ENCODE measurements at regions not wholly inside any gene's neighbourhood (a gene's known extent, or its start where the extent isn't known, plus 50 kb on each side); places are given as distances from the start of the nearest gene placed in this dataset.

DNA sequence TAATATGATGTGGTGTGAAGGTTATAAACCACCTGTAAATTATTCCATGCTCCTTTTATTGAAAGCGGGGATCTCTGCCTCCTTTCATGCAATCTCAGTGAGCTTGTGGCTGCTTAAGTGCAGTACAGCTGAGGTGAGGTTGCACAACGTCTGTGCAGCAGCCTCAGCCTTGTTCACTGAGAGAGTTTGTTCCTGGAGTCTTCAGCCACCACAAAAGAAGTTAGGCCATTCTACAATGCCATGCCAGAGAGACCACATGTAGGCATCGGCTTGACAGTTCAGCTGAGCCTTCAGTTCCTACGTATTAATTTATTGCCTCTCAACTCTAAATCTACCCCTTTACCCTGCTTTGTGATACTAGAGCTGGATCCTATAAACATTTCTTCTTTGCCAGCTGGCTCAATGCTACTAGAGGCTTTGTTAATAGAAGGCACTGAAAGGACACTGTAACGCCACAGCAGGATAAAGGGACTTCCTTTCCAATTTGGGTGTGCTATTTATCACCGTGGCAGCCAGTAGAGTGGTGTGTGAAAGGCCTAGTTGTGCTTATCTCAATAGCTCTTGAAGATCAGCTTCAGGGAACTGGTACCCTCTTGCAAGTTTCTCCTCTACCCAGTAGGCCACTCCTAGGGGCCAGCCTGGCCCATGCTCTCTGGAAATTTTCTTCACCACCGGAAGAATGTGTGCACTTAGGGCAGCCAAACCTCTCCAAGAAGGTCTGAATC lies 337.7 kb downstream of the IPO8 start:
- TF ChIP-seq RARB (CRISPR knock-in tag; IDR thresholded peaks at IDR 0.05) (no peak), ZFP36 (IDR thresholded peaks at IDR 0.05; ENCODE audit: borderline replicate concordance, partially characterized antibody) (no peak), MYC (IDR thresholded peaks at IDR 0.05; ENCODE audit: borderline replicate concordance, low read length) (no peak), CEBPB (IDR thresholded peaks at IDR 0.05) (no peak), TP53 (CRISPR knock-in tag; IDR thresholded peaks at IDR 0.05) (no peak), ZC3H11A (IDR thresholded peaks at IDR 0.05) (no peak), NFE2L2 (conservative IDR thresholded peaks at IDR 0.05; ENCODE audit: low read length) (no peak), CHD2 (IDR thresholded peaks at IDR 0.05; ENCODE audit: low read length, partially characterized antibody) (no peak), RFX5 (IDR thresholded peaks at IDR 0.05) (no peak), NPAS2 (CRISPR knock-in tag; IDR thresholded peaks at IDR 0.05; ENCODE audit: borderline replicate concordance) (no peak), MAFK (IDR thresholded peaks at IDR 0.05; ENCODE audit: partially characterized antibody) (no peak), PHF8 (IDR thresholded peaks at IDR 0.05; ENCODE audit: borderline replicate concordance, low read depth) (no peak), JUN (IDR thresholded peaks at IDR 0.05) (no peak)
- TF ChIP-seq, protein P1, sequence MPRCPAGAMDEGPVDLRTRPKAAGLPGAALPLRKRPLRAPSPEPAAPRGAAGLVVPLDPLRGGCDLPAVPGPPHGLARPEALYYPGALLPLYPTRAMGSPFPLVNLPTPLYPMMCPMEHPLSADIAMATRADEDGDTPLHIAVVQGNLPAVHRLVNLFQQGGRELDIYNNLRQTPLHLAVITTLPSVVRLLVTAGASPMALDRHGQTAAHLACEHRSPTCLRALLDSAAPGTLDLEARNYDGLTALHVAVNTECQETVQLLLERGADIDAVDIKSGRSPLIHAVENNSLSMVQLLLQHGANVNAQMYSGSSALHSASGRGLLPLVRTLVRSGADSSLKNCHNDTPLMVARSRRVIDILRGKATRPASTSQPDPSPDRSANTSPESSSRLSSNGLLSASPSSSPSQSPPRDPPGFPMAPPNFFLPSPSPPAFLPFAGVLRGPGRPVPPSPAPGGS (IDR thresholded peaks at IDR 0.05) = no peak
- TF ChIP-seq, protein P2, sequence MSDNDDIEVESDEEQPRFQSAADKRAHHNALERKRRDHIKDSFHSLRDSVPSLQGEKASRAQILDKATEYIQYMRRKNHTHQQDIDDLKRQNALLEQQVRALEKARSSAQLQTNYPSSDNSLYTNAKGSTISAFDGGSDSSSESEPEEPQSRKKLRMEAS (IDR thresholded peaks at IDR 0.05) = no peak
- Histone ChIP-seq H3K4me1 (no peaks in the 10 kb centered on the region), H3K27ac (no peak overlapping the region), H3K4me3 (no peak overlapping the region), H3K9me3 (no peaks in the 10 kb centered on the region), H3K4me2 (no peak overlapping the region)
- ChIA-PET POLR2A (no interaction called here), CTCF (no interaction called here)
- ATAC-seq = no peak
- DNase-seq (ENCODE audit: low read depth in 1 of 2, low spot score in 1 of 2) = no peak
- 9% methylated on average over 7 of the region's 7 CpGs for WGBS (ENCODE audit: missing lambda C conversion rate)
- no peak for FAIRE-seq

DNA sequence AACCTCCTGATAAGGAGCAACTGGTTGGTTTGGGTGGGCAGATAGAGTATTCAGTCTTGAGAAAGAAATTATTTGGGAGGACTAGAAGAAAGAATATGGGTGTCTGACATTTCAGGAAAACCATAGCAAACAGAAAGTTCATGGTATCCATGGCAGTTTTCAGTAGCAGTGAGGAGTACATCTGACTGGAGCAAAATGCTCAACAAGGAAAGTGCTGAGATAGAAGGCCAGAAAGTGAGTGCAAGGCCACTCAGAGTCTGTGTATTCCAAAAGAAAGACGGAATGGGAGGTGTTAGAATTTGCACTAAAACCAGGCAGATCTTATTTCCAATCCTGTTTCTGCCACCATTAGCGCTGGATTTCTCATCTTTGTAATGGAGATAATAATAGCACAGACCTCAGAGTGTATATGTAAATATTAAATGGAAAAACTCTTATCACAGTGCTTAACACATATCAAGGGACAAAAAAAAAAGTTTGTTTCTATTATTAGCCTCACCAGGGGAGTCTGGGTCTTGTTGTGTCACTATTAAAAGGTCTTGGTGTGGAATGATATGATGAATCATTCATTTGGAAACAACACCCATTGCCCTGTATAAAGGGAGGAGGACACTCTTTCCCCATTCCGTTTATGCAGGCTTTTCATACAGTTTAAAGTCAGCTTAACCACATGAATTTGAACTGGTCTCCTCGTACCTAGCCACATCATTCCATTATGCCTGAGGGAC lies 349.8 kb downstream of the IPO8 start:
- 2% methylated on average over 4 of the region's 4 CpGs for WGBS (ENCODE audit: missing lambda C conversion rate)
- ChIA-PET POLR2A (no interaction called here), CTCF (no interaction called here)
- no peaks in the 10 kb centered on the region; the same call in 2 of the 3 replicates for H3K9me3 ChIP-seq
- H3K4me1 ChIP-seq = no peaks in the 10 kb centered on the region
- no peak overlapping the region for H3K27ac ChIP-seq
- no peak overlapping the region for H3K4me2 ChIP-seq
- ATAC-seq = no peak
- DNase-seq (ENCODE audit: low read depth in 1 of 2, low spot score in 1 of 2) = no peak
- TF ChIP-seq JUN (IDR thresholded peaks at IDR 0.05) (no peak), MAZ (IDR thresholded peaks at IDR 0.05; ENCODE audit: borderline replicate concordance, low read depth, low read length) (no peak)
- FAIRE-seq = no peak
- no peak overlapping the region for H3K4me3 ChIP-seq

DNA sequence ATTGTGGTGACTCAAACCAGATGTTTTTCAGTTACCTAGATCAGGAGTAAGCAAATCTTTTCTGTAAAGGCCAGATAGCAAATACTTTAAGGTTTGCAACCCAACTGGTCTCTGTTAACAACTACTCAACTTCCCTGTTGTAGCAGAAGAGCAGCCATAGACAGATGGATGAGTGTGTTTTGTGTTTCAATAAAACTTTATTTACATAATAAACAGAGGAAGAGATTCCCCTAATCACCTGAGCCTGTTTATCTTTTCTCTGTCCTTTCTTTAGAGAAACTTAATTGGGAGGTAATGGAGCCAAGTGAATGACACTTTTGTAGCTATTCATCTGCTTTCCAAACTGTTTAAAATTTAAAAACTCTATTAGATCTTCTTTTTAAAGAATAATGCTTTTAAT lies 365.1 kb downstream of the IPO8 start:
- Histone ChIP-seq H3K4me1 (no peaks in the 10 kb centered on the region), H3K4me2 (no peak overlapping the region), H3K9me3 (no peaks in the 10 kb centered on the region), H3K4me3 (no peak overlapping the region), H3K27ac (no peak overlapping the region)
- no peak for DNase-seq (ENCODE audit: low read depth in 1 of 2, low spot score in 1 of 2)
- ATAC-seq = no peak
- TF ChIP-seq RAD21 (conservative IDR thresholded peaks at IDR 0.05 in 1 of 2, IDR thresholded peaks at IDR 0.05 in 1 of 2) (no peak), NFE2L2 (conservative IDR thresholded peaks at IDR 0.05; ENCODE audit: low read length) (no peak), JUNB (IDR thresholded peaks at IDR 0.05) (no peak), TFCP2L1 (CRISPR knock-in tag; IDR thresholded peaks at IDR 0.05) (no peak)
- POLR2A ChIA-PET = no interaction called here
- CTCF ChIA-PET = no interaction called here
- FAIRE-seq = no peak

DNA sequence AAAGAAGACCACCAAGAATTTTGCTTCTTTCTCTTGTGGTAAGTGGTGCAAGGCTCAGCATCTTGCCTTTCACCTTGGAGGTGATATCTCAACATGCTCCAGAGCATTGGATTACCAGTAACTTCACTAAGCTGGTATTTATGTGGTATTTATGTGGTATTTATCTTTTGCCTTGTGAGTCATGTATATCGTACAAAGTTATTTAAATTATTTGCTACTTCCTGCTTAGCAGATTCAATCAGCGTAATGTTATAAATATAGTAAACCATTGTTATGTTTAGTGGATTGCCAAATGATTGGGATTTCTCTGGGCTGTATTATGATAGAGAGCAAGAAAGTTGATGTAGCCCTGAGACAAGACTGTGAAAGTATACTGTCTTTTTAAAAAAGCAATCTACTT lies 366.4 kb downstream of the IPO8 start:
- no peak for FAIRE-seq
- H3K4me1 ChIP-seq = no peaks in the 10 kb centered on the region
- WGBS (ENCODE audit: missing lambda C conversion rate) = 0% methylated on average over 2 of the region's 2 CpGs
- ATAC-seq = no peak
- ChIA-PET POLR2A (no interaction called here), CTCF (no interaction called here)
- DNase-seq (ENCODE audit: low read depth in 1 of 2, low spot score in 1 of 2) = no peak
- H3K27ac ChIP-seq = no peak overlapping the region
- H3K4me2 ChIP-seq = no peak overlapping the region
- H3K9me3 ChIP-seq = no peaks in the 10 kb centered on the region
- H3K4me3 ChIP-seq = no peak overlapping the region
- TF ChIP-seq FOSL2 (IDR thresholded peaks at IDR 0.05) = no peak
- no peak for TF ChIP-seq FOSL2 (CRISPR knock-in tag; IDR thresholded peaks at IDR 0.05)
- TF ChIP-seq PHF8 (IDR thresholded peaks at IDR 0.05; ENCODE audit: borderline replicate concordance, low read depth) = no peak
- TF ChIP-seq HEYL (CRISPR knock-in tag; IDR thresholded peaks at IDR 0.05) = no peak
- TF ChIP-seq ESRRA (IDR thresholded peaks at IDR 0.05; ENCODE audit: borderline replicate concordance, low read length) = no peak
- TF ChIP-seq NFE2L2 (conservative IDR thresholded peaks at IDR 0.05; ENCODE audit: low read length) = no peak
- no peak for TF ChIP-seq CBX2 (IDR thresholded peaks at IDR 0.05; ENCODE audit: borderline replicate concordance, low read depth)
- TF ChIP-seq HDAC2 (IDR thresholded peaks at IDR 0.05) = no peak
- TF ChIP-seq, protein P3, sequence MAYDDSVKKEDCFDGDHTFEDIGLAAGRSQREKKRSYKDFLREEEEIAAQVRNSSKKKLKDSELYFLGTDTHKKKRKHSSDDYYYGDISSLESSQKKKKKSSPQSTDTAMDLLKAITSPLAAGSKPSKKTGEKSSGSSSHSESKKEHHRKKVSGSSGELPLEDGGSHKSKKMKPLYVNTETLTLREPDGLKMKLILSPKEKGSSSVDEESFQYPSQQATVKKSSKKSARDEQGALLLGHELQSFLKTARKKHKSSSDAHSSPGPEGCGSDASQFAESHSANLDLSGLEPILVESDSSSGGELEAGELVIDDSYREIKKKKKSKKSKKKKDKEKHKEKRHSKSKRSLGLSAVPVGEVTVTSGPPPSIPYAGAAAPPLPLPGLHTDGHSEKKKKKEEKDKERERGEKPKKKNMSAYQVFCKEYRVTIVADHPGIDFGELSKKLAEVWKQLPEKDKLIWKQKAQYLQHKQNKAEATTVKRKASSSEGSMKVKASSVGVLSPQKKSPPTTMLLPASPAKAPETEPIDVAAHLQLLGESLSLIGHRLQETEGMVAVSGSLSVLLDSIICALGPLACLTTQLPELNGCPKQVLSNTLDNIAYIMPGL (CRISPR knock-in tag; IDR thresholded peaks at IDR 0.05; ENCODE audit: borderline replicate concordance) = no peak
- no peak for TF ChIP-seq RAD21 (conservative IDR thresholded peaks at IDR 0.05 in 1 of 2, IDR thresholded peaks at IDR 0.05 in 1 of 2)

Measured in A549 (cell line).